NCI-H1417 treated with DMSO at 0.1 percent for 48 hours (cell line): ENCODE measurements at regions not wholly inside any gene's neighbourhood (a gene's known extent, or its start where the extent isn't known, plus 50 kb on each side); places are given as distances from the start of the nearest gene placed in this dataset.

Experiments
- DNase-seq: peaks from one replicate; lab custom pipeline; 2025; lab: John Stamatoyannopoulos, UW

- DNase-seq: no peak
Observed at GRCh38 chr9:106613250-106613737, 249.7 kb upstream of the ZNF462 start.

DNA sequence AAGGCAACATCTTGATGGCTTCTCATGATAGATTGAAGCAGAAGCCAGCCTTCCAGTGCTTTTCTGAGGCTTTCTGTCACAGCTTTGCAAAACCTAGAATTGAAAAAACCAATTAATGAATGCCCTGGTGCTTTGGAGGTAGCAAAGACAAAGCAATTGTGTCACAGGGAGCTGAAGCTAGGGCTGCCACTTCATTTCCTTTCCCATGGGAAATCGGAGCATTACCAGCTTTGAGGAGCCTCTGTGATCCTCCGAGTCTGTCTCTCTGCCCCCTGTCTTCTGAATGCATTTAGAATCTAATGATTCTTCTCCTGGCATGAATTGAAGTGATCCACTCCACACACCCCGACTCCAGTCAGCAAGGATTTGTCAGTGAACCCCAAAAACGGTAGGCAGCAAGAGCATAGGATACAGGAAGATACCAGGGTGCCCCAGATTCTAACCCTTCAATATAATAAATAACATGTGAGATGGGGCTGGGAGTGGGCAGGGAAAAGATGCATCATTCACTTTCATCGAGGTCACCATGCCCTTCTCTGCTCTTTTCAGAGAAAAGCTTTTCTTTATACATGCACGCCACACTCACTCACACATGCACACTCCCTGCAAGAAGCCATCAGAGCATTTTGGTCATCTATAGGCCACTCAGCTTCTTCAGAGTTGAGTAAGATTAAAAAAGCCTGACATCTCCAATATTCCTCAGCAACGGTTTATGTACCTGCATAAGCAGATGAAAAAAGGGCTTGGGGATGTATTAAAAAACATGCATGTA, 247.7 kb upstream of the ZNF462 start:
- DNase-seq: no peak

- DNase-seq: no peak
Observed at GRCh38 chr9:106616026-106616425, 246.9 kb upstream of the ZNF462 start.

DNA sequence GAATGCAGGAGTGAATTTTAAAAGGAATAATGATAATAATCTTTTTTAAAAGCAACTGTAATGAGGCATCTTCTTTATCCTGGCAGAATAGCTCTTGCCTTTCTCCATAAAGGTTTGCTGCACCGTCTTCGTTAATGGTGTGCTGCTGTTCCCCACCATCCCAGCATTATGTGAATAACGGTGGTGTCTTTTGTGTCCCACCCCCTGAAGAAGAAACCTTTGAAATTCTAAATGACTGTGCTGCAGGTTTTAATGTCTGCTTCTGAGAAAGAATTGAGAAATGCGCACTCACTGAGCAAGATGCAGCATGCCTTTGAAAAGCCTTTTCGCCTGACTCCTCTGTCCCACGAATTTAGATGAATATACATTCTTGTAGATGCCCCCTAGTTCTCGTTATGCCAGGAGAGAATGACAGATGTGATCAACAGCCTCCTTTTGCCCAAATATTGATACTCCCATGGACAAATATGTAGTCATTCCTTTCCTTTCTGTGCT, 246.1 kb upstream of the ZNF462 start:
- DNase-seq: no peak

DNA sequence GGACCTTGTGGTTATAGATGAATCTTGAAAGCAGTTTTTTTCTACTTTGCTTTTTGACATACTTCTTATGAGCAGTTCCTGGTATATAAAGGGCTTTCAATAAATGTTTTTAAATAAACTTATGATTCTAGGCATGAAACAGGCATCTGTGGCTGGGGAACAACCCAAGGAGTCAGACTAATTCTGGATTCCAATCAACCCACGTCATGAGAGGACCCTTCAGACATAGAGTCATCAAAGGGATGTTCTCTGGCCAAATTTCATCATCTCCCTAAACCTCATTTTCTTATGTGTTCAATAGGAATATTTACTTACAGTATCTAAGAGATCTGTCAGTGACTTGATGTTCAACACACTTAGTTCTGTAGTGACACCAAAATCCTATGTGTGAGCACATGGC, 243.8 kb upstream of the ZNF462 start:
- DNase-seq: no peak

DNA sequence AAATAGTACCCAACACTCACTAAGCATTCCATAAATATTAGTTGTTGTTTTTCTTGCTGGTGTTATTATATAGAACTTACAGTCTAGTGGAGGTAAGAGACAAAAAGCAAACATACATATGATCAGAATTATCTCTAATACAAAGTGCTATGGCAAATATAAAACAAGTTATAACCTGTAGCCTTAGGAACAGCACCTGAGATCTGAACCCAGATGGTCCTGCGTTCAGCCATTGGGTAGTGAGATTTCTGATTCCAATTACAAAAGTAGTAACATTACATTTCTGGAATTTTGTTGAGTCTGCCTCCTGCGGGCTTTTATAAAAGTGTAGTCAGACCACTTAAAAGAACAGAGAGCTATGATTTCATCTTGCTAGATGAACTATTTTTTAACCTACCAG, 242.9 kb upstream of the ZNF462 start:
- DNase-seq: no peak

DNA sequence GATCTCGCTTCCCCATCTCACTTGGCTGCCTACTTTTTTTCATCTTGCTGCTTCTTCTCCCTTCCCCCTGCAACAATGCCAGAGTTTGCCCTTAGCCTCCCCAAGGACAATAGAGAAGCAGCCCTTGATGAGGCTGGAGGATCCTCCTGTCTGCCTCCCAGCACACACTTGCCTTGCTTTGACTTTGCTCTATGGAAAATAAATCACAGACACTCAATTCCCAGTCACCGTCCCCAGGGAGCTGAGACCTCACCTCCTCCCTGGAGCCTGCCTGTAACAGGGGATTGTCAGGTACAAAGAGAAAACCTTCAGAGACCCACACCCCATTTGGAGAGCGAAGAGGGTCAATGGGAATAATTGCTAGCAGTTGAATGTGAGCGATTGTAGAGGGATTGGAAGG, 242.1 kb upstream of the ZNF462 start:
- no peak for DNase-seq

- no peak for DNase-seq
Observed at GRCh38 chr9:106621313-106622163, 241.4 kb upstream of the ZNF462 start.

DNA sequence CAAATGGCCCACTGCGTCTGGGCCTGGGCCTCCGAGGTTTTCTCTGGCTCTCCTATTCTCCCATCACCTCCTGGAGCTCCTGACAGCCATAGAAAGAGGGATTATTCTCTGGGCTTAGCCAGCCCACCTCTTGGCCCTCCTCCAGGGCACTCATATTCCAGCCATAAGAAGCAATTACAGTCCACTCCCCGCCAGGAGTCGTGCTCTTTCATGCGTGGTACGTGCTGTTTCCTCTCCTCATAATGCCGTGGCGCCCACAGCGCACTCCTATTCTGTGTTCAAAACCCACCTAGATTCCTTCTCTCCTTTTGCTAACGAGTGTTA, 240.8 kb upstream of the ZNF462 start:
- DNase-seq: no peak

GRCh38 chr9:106623558-106623957, 239.4 kb upstream of the ZNF462 start:
- no peak for DNase-seq

DNA sequence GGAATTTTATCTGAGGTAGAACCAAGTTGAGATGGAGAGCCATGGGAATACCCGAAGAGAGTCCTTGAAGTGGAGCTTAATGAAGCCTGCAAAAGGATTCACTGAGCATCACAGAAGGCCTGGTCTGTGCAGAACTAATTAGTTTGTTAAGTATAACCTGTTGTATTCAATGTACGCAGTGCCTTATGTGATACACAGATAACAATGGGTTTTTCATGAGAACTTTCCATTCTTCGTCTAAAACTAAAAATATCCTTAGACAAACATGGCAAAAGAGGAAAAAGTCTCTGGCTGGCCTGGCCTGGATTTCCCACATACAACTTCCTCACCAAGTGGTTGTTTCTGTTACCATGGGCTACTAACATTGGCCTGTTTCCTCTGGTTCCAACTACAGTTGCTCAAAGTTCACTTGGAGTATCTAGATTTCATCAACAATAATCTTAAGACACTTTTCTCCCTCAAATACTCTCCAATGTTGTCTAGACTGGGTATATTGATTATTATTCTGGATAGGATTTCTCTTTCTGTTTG, 237.6 kb upstream of the ZNF462 start:
- no peak for DNase-seq

- DNase-seq: no peak
Observed at GRCh38 chr9:106626936-106627335, 236.0 kb upstream of the ZNF462 start.

GRCh38 chr9:106632621-106633020, 230.3 kb upstream of the ZNF462 start:
- DNase-seq: no peak

GRCh38 chr9:106634183-106634582, 228.8 kb upstream of the ZNF462 start:
- DNase-seq: no peak

DNA sequence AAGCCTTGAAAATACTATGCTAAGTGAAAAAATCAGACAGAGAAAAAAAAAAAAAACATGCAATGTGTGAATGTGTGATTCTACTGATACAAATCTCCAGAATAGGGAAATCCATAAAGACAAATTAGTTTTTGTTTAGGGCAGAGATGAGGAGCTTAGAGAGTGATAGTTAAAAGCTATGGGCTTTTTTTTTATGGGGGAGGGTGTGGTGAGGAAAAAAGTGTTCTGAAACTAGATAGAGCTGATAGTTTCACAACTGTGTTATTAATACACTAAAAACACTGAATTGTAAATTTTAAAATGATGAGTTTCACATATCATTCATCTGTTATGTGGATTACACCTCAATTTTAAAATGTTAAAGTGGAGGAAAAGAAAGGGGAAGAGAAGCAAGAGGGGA, 228.3 kb upstream of the ZNF462 start:
- DNase-seq: no peak

- DNase-seq: no peak
Observed at GRCh38 chr9:106637486-106637885, 225.5 kb upstream of the ZNF462 start.

DNA sequence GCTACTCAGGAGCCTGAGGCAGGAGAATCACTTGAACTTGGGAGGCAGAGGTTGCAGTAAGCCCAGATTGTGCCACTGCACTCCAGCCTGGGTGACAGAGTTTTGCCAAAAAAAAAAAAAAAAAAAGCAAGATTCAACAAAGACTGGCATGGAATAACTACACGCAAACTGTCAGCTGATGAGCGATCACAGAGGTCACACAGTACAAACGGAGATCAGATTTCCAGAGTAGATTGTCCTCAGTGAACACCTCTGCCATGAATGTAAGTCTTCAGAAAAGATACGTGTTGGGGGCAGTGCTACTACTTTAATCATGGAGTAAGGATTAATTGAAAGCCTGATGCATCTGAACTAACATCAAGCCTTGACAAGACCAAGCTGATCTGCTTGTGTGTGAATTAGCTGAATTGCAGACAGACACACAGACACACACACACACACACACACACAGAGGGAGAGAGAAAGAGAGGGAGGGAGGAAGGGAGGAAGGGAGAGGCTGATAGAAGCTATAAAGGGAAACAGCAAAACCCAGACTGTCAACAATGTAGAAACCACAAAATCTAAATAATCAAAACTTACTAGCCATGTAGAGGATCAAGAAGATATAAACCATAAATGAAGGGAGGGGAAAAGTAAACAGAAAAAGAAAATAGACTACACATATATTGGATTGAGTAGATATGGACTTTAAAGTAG, 222.9 kb upstream of the ZNF462 start:
- no peak for DNase-seq

DNA sequence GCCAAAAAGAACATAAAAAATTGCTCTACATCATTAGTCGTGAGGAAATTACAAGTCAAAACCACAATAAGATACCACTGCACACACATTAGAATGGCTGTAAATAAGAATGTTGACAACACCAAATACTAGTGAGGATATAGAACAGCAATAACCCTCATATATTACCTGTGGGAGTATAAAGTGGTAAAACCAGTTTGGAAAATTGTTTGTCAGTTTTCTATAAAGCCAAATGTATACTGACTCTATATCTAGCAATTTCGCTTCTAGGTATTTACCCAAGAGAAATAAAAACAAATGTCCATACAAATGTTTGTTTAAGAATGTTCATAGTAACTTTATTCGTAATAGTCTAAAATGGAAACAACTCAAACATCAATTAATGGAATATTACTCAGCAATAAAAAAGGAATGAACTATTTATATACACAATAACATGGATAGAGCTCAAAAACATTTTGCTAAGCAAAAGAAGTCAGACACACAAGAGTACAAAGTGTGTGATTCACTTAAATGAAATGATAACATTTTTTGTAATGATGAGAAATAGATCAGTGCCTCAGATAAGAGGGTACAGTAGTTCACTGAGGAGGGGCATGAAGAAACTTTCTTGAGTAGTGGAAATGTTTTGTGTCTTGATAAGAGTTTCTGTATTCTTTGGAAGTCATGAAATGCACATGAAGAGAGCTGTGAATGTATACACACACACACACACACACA, 219.6 kb upstream of the ZNF462 start:
- DNase-seq: no peak

DNA sequence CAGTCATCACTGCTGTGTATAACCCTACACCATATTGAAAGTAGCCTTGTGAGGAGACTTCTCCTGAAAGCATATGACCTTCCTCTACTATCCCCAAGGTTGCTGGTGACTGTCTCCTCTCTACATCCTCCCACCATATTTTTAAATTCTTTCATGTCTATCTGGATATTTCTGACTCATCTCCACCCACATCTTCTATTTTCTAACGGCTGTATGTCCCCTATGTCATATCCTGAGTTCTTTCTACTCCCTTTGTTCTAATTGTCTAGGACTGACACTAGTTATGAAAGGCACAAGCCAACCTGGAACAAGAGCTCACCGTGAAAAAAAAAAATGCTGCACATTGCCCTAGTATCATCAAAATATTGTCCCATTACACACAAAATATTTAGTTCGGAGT, 218.3 kb upstream of the ZNF462 start:
- no peak for DNase-seq

- DNase-seq: no peak
Observed at GRCh38 chr9:106648799-106649198, 214.2 kb upstream of the ZNF462 start.

GRCh38 chr9:106649664-106650063, 213.3 kb upstream of the ZNF462 start:
- no peak for DNase-seq

GRCh38 chr9:106653213-106653612, 209.8 kb upstream of the ZNF462 start:
- no peak for DNase-seq
